CD4-positive, CD25-positive, alpha-beta regulatory T cell (primary cell): ENCODE measurements at regions not wholly inside any gene's neighbourhood (a gene's known extent, or its start where the extent isn't known, plus 50 kb on each side); places are given as distances from the start of the nearest gene placed in this dataset.

Source experiments
- ATAC-seq, 2 donors: fragments of 150-1000 bp; cut with Tn5 transposase; one replicate each; pipeline ENCODE4 v1.10.0; 2021; ENCODE audit warnings: low read depth in 2 of 2, moderate number of reproducible peaks in 2 of 2, moderate library complexity in 1 of 2
- DNase-seq, 3 donors: peaks; one replicate each; pipeline versions ENCODE4 v3.0.0 to v3.0.0-alpha.2; 2012 to 2022; ENCODE audit warnings: mixed read lengths in 1 of 3
- H3K27ac ChIP-seq: one replicate; pipeline ENCODE4 v1.7.0; 2013; ENCODE audit warnings: mild to moderate bottlenecking, low read length; ENCODE audit not compliant: insufficient read depth, poor library complexity, severe bottlenecking
- H3K27me3 ChIP-seq: one replicate; pipeline ENCODE4 v1.7.0; 2013; ENCODE audit warnings: low read length; ENCODE audit not compliant: control insufficient read depth, insufficient read depth
- H3K36me3 ChIP-seq: one replicate; pipeline ENCODE4 v1.7.0; 2013; ENCODE audit warnings: mild to moderate bottlenecking, low read length, moderate library complexity; ENCODE audit not compliant: control insufficient read depth, insufficient read depth
- H3K4me1 ChIP-seq: 2 replicates; pipeline ENCODE4 v1.7.0; 2013; ENCODE audit warnings: mild to moderate bottlenecking, low read length; ENCODE audit not compliant: insufficient read depth, control insufficient read depth, poor library complexity, severe bottlenecking
- H3K4me3 ChIP-seq: one replicate; pipeline ENCODE4 v1.7.0; 2013; ENCODE audit warnings: low read depth, mild to moderate bottlenecking, low read length, moderate library complexity
- H3K9me3 ChIP-seq, 2 experiments: 1 replicate in 1 of 2; 2 replicates in 1 of 2; pipeline ENCODE4 v1.7.0; 2013; ENCODE audit warnings: low read length in 2 of 2, mild to moderate bottlenecking in 1 of 2, moderate library complexity in 1 of 2; ENCODE audit not compliant: control insufficient read depth in 2 of 2
- H3K27ac Mint-ChIP-seq, 3 donors: one replicate each; pipeline ENCODE4 v1.8.0; 2020 to 2022; ENCODE audit warnings: mild to moderate bottlenecking in 3 of 3, mixed read lengths in 3 of 3, moderate library complexity in 2 of 3
- H3K27me3 Mint-ChIP-seq: one replicate; pipeline ENCODE4 v1.8.0; 2022; ENCODE audit warnings: mild to moderate bottlenecking, mixed read lengths
- H3K36me3 Mint-ChIP-seq: one replicate; pipeline ENCODE4 v1.8.0; 2020; ENCODE audit warnings: mixed read lengths
- H3K4me1 Mint-ChIP-seq, 4 donors: one replicate each; pipeline ENCODE4 v1.8.0; 2020 to 2022; ENCODE audit warnings: mixed read lengths in 4 of 4, mild to moderate bottlenecking in 1 of 4
- H3K4me3 Mint-ChIP-seq, 4 donors: one replicate each; pipeline ENCODE4 v1.8.0; 2020 to 2022; ENCODE audit warnings: mild to moderate bottlenecking in 4 of 4, mixed read lengths in 4 of 4, moderate library complexity in 3 of 4
- H3K9me3 Mint-ChIP-seq, 7 donors: one replicate each; pipeline ENCODE4 v1.8.0; 2020 to 2022; ENCODE audit warnings: mixed read lengths in 7 of 7, mild to moderate bottlenecking in 3 of 7, moderate library complexity in 2 of 7

GRCh38 chr6:47159763-47160162 lies 117.6 kb upstream of the ADGRF1 start:
- Histone ChIP-seq H3K4me1 (no peaks in the 10 kb centered on the region), H3K4me3 (no peak overlapping the region), H3K27me3 (no peaks in the 10 kb centered on the region), H3K9me3 (no peaks in the 10 kb centered on the region), H3K27ac (no peak overlapping the region), H3K36me3 (no peaks in the 10 kb centered on the region)
- Mint-ChIP-seq H3K36me3 (no peaks in the 10 kb centered on the region), H3K4me1 (no peaks in the 10 kb centered on the region), H3K27me3 (peaks cover 4% of the 10 kb centered on the region), H3K4me3 (no peak overlapping the region), H3K9me3 (peaks cover 0 to 10% (median 2%) of the 10 kb centered on the region in 7 donors), H3K27ac (no peak overlapping the region)
- DNase-seq (no peak), ATAC-seq (no peak)

DNA sequence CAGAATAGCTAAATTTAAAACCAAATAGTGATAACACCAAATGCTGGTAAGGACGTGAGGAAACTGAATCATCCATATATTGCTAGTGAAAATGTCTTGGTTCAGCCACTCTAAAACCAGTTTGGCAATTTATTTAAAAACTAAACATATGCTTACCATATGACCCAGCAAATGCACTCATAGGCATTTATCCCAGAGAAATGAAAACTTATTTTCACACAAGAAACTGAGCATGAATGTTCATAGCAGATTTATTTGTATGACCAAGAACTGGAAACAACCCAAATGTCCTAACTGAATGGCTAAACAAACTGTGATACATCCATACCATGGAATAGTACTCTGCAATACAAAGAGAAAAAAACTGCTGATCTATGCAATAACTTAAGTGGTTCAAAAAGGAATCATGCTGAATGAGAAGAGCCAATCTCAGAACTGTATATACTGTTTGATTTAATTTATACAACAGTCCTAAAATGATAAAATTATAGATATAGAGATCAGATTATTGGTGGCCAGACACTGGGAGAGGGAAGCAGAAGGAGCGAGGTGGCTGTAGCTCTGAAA lies 115.6 kb upstream of the ADGRF1 start:
- DNase-seq (no peak), ATAC-seq (no peak)
- Histone ChIP-seq H3K27ac (no peak overlapping the region), H3K9me3 (no peaks in the 10 kb centered on the region), H3K4me3 (no peak overlapping the region), H3K27me3 (no peaks in the 10 kb centered on the region), H3K4me1 (no peaks in the 10 kb centered on the region), H3K36me3 (no peaks in the 10 kb centered on the region)
- peaks cover 0 to 7% (median 0%) of the 10 kb centered on the region in 7 donors for H3K9me3 Mint-ChIP-seq
- no peak overlapping the region for H3K27ac Mint-ChIP-seq
- no peaks in the 10 kb centered on the region for H3K36me3 Mint-ChIP-seq
- no peaks in the 10 kb centered on the region for H3K27me3 Mint-ChIP-seq
- H3K4me3 Mint-ChIP-seq, result no peak overlapping the region
- no peaks in the 10 kb centered on the region for H3K4me1 Mint-ChIP-seq

DNA sequence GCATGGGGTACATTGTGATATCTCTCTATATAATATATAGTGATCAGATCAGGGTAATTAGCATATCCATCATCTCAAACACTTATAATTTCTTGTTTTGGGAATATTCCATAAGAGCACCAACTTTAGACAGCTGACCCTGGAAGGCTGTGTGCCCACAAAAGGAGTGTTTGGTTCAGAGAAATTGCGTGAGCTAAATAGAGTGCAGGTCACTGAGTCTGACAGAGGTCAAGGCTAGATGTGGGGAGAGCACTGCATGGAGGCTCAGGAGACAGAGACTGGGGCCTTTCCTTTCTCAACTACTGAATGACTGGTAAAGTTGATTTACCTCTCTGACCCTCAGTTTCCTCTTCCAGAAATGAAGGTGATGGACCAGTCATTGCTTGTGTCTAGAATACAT lies 114.9 kb upstream of the ADGRF1 start:
- Histone ChIP-seq H3K4me1 (no peaks in the 10 kb centered on the region), H3K36me3 (no peaks in the 10 kb centered on the region), H3K9me3 (no peaks in the 10 kb centered on the region), H3K4me3 (no peak overlapping the region), H3K27me3 (no peaks in the 10 kb centered on the region), H3K27ac (no peak overlapping the region)
- no peak overlapping the region for H3K27ac Mint-ChIP-seq
- H3K36me3 Mint-ChIP-seq, result no peaks in the 10 kb centered on the region
- H3K4me3 Mint-ChIP-seq, result no peak overlapping the region
- ATAC-seq (no peak), DNase-seq (no peak)
- H3K9me3 Mint-ChIP-seq, result peaks cover 0 to 5% (median 0%) of the 10 kb centered on the region in 7 donors
- no peaks in the 10 kb centered on the region for H3K4me1 Mint-ChIP-seq
- no peaks in the 10 kb centered on the region for H3K27me3 Mint-ChIP-seq

GRCh38 chr6:47156196-47156595 lies 114.1 kb upstream of the ADGRF1 start:
- DNase-seq, result no peak
- Mint-ChIP-seq H3K27ac (no peak overlapping the region), H3K4me3 (no peak overlapping the region), H3K9me3 (peaks cover 0 to 5% (median 0%) of the 10 kb centered on the region in 7 donors), H3K4me1 (no peaks in the 10 kb centered on the region), H3K36me3 (no peaks in the 10 kb centered on the region), H3K27me3 (no peaks in the 10 kb centered on the region)
- H3K27ac ChIP-seq, result no peak overlapping the region
- H3K4me3 ChIP-seq, result no peak overlapping the region
- ATAC-seq, result no peak
- H3K36me3 ChIP-seq, result no peaks in the 10 kb centered on the region
- H3K9me3 ChIP-seq, result no peaks in the 10 kb centered on the region
- H3K4me1 ChIP-seq, result no peaks in the 10 kb centered on the region
- no peaks in the 10 kb centered on the region for H3K27me3 ChIP-seq

- Histone ChIP-seq H3K27ac (no peak overlapping the region), H3K4me1 (no peaks in the 10 kb centered on the region), H3K27me3 (no peaks in the 10 kb centered on the region), H3K36me3 (no peaks in the 10 kb centered on the region), H3K9me3 (no peaks in the 10 kb centered on the region), H3K4me3 (no peak overlapping the region)
- no peak for ATAC-seq
- Mint-ChIP-seq H3K27me3 (no peaks in the 10 kb centered on the region), H3K9me3 (no peaks in the 10 kb centered on the region), H3K27ac (no peak overlapping the region), H3K4me3 (no peak overlapping the region), H3K4me1 (no peaks in the 10 kb centered on the region), H3K36me3 (no peaks in the 10 kb centered on the region)
- DNase-seq, result no peak
Measured at GRCh38 chr6:47153404-47153755, 111.2 kb upstream of the ADGRF1 start.

- H3K4me1 Mint-ChIP-seq, result no peaks in the 10 kb centered on the region
Measured at GRCh38 chr6:47152666-47153403, 110.7 kb upstream of the ADGRF1 start.

GRCh38 chr6:47151232-47151898 lies 109.2 kb upstream of the ADGRF1 start:
- no peaks in the 10 kb centered on the region for H3K36me3 ChIP-seq
- H3K4me3 ChIP-seq, result no peak overlapping the region
- no peaks in the 10 kb centered on the region for H3K36me3 Mint-ChIP-seq
- H3K9me3 Mint-ChIP-seq, result peaks cover 0 to 1% (median 0%) of the 10 kb centered on the region in 7 donors
- no peaks in the 10 kb centered on the region for H3K9me3 ChIP-seq
- H3K4me1 ChIP-seq, result no peaks in the 10 kb centered on the region
- no peaks in the 10 kb centered on the region for H3K27me3 ChIP-seq
- H3K27me3 Mint-ChIP-seq, result no peaks in the 10 kb centered on the region
- H3K27ac ChIP-seq, result no peak overlapping the region
- H3K4me1 Mint-ChIP-seq, result no peaks in the 10 kb centered on the region
- H3K4me3 Mint-ChIP-seq, result no peak overlapping the region
- ATAC-seq (no peak), DNase-seq (no peak)
- no peak overlapping the region for H3K27ac Mint-ChIP-seq

More at GRCh38 chr6:47152666-47153403, 110.7 kb upstream of the ADGRF1 start:
- Mint-ChIP-seq H3K4me3 (no peak overlapping the region), H3K27ac (no peak overlapping the region), H3K9me3 (peaks cover 0 to 1% (median 0%) of the 10 kb centered on the region in 7 donors), H3K36me3 (no peaks in the 10 kb centered on the region), H3K27me3 (no peaks in the 10 kb centered on the region)
- Histone ChIP-seq H3K9me3 (no peaks in the 10 kb centered on the region), H3K4me3 (no peak overlapping the region), H3K36me3 (no peaks in the 10 kb centered on the region), H3K27ac (no peak overlapping the region), H3K27me3 (no peaks in the 10 kb centered on the region), H3K4me1 (no peaks in the 10 kb centered on the region)
- ATAC-seq (no peak), DNase-seq (no peak)
